MCF 10A (cell line): ENCODE measurements at regions not wholly inside any gene's neighbourhood (a gene's known extent, or its start where the extent isn't known, plus 50 kb on each side); places are given as distances from the start of the nearest gene placed in this dataset.

Source experiments
- BruUV-seq: library from RNA; stranded (reverse); fragments of 400-500 nt; replicated peaks from 2 replicates; lab custom pipeline; 2021; lab: Mats Ljungman, UMichigan
- CTCF ChIA-PET: fragments of 300-600 bp; sonication (Branson Sonifier 250); formaldehyde crosslinking; extraction: SDS; loops from one replicate; lab custom pipeline; 2021; ENCODE audit warnings: antibody characterized with exemption, inconsistent platforms; lab: Yijun Ruan, JAX
- POLR2A ChIA-PET: fragments of 300-600, 350-650 bp; sonication (Branson Sonifier 250); formaldehyde crosslinking; extraction: SDS; loops from one replicate; lab custom pipeline; 2020; ENCODE audit warnings: antibody characterized with exemption, inconsistent platforms; lab: Yijun Ruan, JAX
- DNase-seq: peaks from one replicate; pipeline ENCODE4 v3.0.0-alpha.2; 2018; ENCODE audit not compliant: unreplicated experiment
- H3K27ac Mint-ChIP-seq: one replicate; pipeline ENCODE4 v1.8.0; 2022; ENCODE audit warnings: mild to moderate bottlenecking, low read depth, mixed read lengths; ENCODE audit not compliant: unreplicated experiment
- H3K27me3 Mint-ChIP-seq: one replicate; pipeline ENCODE4 v1.8.0; 2022; ENCODE audit warnings: mixed read lengths; ENCODE audit not compliant: insufficient read depth, unreplicated experiment
- H3K36me3 Mint-ChIP-seq: one replicate; pipeline ENCODE4 v1.8.0; 2022; ENCODE audit warnings: mild to moderate bottlenecking, moderate library complexity, mixed read lengths; ENCODE audit not compliant: insufficient read depth, unreplicated experiment
- H3K4me1 Mint-ChIP-seq: one replicate; pipeline ENCODE4 v1.8.0; 2022; ENCODE audit warnings: mixed read lengths; ENCODE audit not compliant: insufficient read depth, unreplicated experiment
- H3K4me3 Mint-ChIP-seq: one replicate; pipeline ENCODE4 v1.8.0; 2022; ENCODE audit warnings: mild to moderate bottlenecking, moderate library complexity, mixed read lengths; ENCODE audit not compliant: unreplicated experiment
- H3K9me3 Mint-ChIP-seq: one replicate; pipeline ENCODE4 v1.8.0; 2022; ENCODE audit warnings: mixed read lengths; ENCODE audit not compliant: unreplicated experiment
- intact Hi-C: fragments of 100-400 bp; cut with micrococcal nuclease; formaldehyde crosslinking; loops from 2 replicates; pipeline ENCODE4 v1.14.1; 2022
- TF ChIP-seq, protein P1 (sequence below): fragments of 200-600 bp; IDR thresholded peaks from one replicate; pipeline ENCODE4 v1.8.0; 2022; ENCODE audit warnings: antibody characterized with exemption, mild to moderate bottlenecking; ENCODE audit not compliant: unreplicated experiment

DNA sequence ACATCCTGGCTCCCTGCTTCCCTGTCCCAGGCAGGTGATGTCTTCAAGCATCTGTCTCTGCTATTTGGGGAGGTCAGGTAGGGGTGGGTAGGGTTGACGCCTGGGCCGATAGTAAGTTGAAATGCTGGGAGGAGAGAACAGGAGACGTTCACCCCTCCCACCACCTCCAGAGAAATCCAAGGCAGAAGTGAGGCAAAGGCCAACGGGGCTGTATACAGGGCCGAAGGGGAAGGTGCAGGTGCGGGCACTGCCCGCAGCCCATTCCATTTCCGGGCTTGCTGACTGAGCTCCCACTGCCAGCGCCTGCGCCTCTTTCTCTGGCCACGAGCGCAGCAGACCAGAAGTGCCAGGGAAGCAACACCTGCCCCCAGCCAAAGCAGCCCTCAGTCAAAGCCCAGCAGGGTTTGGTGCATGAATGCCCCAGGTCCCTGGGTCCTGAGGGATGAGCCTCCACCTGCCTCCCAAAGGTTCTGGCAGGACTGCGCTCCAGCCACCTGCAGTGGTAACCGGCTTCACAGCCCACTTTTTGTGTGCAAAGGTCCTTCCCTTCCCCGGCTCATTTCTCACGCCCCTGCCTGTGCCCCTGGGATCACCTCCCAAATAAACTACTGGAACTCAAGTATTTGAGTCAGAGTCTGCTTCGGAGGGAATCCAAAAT is 127.6 kb upstream of the TNRC6C start:
- Mint-ChIP-seq H3K27me3 (peaks cover 14% of the 10 kb centered on the region), H3K9me3 (no peaks in the 10 kb centered on the region), H3K27ac (no peak overlapping the region), H3K4me3 (no peak overlapping the region), H3K4me1 (peaks cover 22% of the 10 kb centered on the region), H3K36me3 (no peaks in the 10 kb centered on the region)
- TF ChIP-seq, protein P1, sequence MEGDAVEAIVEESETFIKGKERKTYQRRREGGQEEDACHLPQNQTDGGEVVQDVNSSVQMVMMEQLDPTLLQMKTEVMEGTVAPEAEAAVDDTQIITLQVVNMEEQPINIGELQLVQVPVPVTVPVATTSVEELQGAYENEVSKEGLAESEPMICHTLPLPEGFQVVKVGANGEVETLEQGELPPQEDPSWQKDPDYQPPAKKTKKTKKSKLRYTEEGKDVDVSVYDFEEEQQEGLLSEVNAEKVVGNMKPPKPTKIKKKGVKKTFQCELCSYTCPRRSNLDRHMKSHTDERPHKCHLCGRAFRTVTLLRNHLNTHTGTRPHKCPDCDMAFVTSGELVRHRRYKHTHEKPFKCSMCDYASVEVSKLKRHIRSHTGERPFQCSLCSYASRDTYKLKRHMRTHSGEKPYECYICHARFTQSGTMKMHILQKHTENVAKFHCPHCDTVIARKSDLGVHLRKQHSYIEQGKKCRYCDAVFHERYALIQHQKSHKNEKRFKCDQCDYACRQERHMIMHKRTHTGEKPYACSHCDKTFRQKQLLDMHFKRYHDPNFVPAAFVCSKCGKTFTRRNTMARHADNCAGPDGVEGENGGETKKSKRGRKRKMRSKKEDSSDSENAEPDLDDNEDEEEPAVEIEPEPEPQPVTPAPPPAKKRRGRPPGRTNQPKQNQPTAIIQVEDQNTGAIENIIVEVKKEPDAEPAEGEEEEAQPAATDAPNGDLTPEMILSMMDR: no peak
- intact Hi-C loops: loop anchor here (10.0 kb wide), 1 partner anchor 54 kb away; no protein-coding TSS in a partner anchor
- no peak for DNase-seq
- no TSS peak for BruUV-seq
- CTCF ChIA-PET: no interaction called here
- POLR2A ChIA-PET: no interaction called here

DNA sequence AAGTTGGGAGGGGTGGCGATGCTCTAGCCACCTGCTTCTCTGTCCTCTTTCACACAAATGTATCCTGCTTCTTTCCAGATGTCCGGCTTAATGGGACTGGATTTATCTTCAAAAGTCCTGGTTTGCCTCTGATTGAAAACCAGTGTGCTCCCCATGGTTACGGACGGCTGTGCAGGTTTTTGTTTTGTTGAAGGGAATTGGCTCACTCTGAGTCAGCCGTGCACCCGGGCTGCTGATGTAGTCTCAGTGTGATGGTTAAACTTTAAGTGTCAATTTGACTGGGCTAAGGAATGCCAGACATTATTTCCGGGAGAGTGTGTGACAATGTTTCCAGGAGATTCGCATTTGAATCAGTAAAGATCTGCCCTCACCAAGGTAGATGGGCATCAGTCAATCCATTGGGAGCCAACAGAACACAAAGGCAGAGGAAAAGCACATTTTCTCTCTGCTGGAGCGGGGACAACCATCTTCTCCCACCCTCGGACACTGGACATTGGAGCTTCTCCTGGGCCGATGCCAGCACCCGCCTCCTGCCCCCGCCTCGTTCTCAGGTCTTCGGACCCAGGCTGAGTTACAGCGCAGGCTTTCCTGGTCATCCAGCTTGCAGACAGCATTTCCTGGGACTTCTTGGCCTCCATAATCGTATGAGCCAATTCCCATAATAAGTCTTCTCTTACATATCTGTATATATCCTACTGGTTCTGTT is 126.9 kb upstream of the TNRC6C start:
- Mint-ChIP-seq H3K36me3 (peaks cover 3% of the 10 kb centered on the region), H3K4me3 (no peak overlapping the region), H3K27me3 (peaks cover 14% of the 10 kb centered on the region), H3K27ac (no peak overlapping the region), H3K9me3 (no peaks in the 10 kb centered on the region), H3K4me1 (peaks cover 22% of the 10 kb centered on the region)
- POLR2A ChIA-PET: no interaction called here
- TF ChIP-seq, protein P1: no peak
- no TSS peak for BruUV-seq
- CTCF ChIA-PET: no interaction called here
- no peak for DNase-seq
- intact Hi-C loops: loop anchor here (10.0 kb wide), 1 partner anchor 53 kb away; no protein-coding TSS in a partner anchor

DNA sequence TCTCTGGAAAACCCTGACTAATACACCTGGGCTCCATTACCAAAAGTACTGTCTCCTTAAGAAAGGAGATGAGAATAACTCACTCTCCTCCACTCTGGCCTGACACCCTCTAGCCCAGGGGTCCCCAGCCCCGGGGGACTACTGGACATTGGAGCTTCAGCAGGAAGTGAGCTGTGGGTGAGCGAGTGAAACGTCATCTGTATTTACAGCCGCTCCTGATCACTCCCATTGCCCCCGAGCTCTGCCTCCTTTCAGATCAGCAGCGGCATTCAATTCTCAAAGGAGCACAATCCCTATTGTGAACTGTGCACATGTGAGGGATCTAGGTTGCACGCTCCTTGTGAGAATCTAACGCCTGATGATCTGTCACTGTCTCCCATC is 126.3 kb upstream of the TNRC6C start:
- intact Hi-C loops: loop anchor here (10.0 kb wide), 1 partner anchor 53 kb away; no protein-coding TSS in a partner anchor
- CTCF ChIA-PET: no interaction called here
- Mint-ChIP-seq H3K27me3 (peaks cover 13% of the 10 kb centered on the region), H3K36me3 (peaks cover 8% of the 10 kb centered on the region), H3K4me1 (peaks cover 22% of the 10 kb centered on the region), H3K27ac (no peak overlapping the region), H3K9me3 (no peaks in the 10 kb centered on the region), H3K4me3 (no peak overlapping the region)
- POLR2A ChIA-PET: no interaction called here
- TF ChIP-seq, protein P1: no peak
- DNase-seq: no peak
- no TSS peak for BruUV-seq

DNA sequence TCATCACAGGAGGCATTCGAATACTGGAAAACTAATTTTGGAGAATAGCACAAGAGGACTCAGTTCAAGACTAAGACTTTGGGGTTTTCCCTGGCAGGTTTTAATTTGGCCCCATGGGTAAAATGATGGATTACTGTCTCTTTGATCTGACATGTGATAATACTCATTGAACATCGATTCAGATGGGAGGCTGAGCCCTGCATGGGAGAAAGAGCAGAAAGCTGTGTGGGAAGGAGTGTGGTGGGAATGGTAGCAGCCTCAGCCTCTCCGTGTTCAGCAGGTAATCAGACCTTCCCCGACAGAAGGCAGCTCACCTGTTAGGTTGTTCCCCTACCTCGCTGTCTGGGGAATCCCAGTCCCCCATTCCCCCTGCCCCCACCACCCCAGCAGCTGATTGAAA is 124.7 kb upstream of the TNRC6C start:
- BruUV-seq: no TSS peak
- H3K27ac Mint-ChIP-seq: no peak overlapping the region
- H3K4me3 Mint-ChIP-seq: no peak overlapping the region
- TF ChIP-seq, protein P1: no peak
- peaks cover 22% of the 10 kb centered on the region for H3K4me1 Mint-ChIP-seq
- intact Hi-C loops: loop anchor here (10.0 kb wide), 1 partner anchor 51 kb away; no protein-coding TSS in a partner anchor
- ChIA-PET POLR2A (interaction anchor here (1.0 to 1.9 kb wide), 2 partner anchors 9 to 125 kb away, joined by 4 to 6 read pairs; partner anchors contain the start of gene TNRC6C), CTCF (interaction anchor here (0.9 kb wide), 1 partner anchor 1100 kb away, joined by 3 read pairs; no protein-coding TSS in a partner anchor)
- peaks cover 16% of the 10 kb centered on the region for H3K36me3 Mint-ChIP-seq
- H3K9me3 Mint-ChIP-seq: peaks cover 1% of the 10 kb centered on the region
- H3K27me3 Mint-ChIP-seq: no peaks in the 10 kb centered on the region
- DNase-seq: no peak
